AG04450 (cell line): ENCODE measurements at regions not wholly inside any gene's neighbourhood (a gene's known extent, or its start where the extent isn't known, plus 50 kb on each side); places are given as distances from the start of the nearest gene placed in this dataset.
"Not testable (repeated sequence)": the region's sequence is repeated elsewhere in the genome, so short reads cannot be mapped to it uniquely, and the experiment has no call there.

ENCODE experiments used
- CTCF ChIA-PET: fragments of 300-600, 350-600 bp; formaldehyde crosslinking; extraction: SDS; loops from one replicate; lab custom pipeline; 2022; ENCODE audit warnings: antibody characterized with exemption, inconsistent platforms; lab: Charles Lee
- POLR2A ChIA-PET: fragments of 350-600 bp; formaldehyde crosslinking; extraction: SDS; loops from one replicate; lab custom pipeline; 2021; ENCODE audit warnings: antibody characterized with exemption, inconsistent platforms; lab: Yijun Ruan, JAX
- DNase-seq: peaks from one replicate; pipeline ENCODE4 v3.0.0-alpha.2; 2011; ENCODE audit warnings: low read depth, low spot score
- H3K27ac ChIP-seq: one replicate; pipeline ENCODE4 v1.5.1; 2012; ENCODE audit warnings: low read depth, low read length, control low read depth
- H3K27me3 ChIP-seq: one replicate; pipeline ENCODE4 v1.6.0; 2012; ENCODE audit warnings: low read length; ENCODE audit not compliant: control insufficient read depth, insufficient read depth
- H3K4me3 ChIP-seq: 2 replicates; pipeline ENCODE4 v1.5.1; 2011; ENCODE audit warnings: mild to moderate bottlenecking, low read depth, low read length, control low read depth
- H3K9me3 ChIP-seq: 2 replicates; pipeline ENCODE4 v1.5.1; 2012; ENCODE audit warnings: low read length; ENCODE audit not compliant: control insufficient read depth, insufficient read depth
- TF ChIP-seq, protein P1 (sequence below): IDR thresholded peaks from 2 replicates; pipeline ENCODE4 v1.5.1; 2011; ENCODE audit warnings: low read depth, low read length, control low read depth, inconsistent platforms

DNA sequence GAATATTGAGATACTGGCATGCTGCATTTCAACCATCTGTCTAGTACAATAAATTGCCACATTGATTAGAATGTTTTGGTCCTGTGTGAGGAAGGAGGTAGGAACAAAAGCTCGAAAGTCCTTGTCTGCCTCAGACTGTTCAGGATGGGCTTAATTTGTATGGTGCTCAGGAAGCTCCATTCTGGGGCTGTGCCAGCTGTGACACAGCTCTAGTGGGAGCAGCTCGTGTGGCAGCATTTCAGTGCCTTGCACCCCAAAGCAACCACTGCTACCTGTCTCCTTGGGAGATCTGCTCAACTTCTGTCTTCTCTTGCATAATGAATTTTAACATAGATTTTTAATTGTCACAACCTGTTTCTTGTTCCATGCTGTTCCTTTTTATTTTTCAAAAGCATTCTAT lies 144.4 kb upstream of the THUMPD2 start:
- Histone ChIP-seq H3K27ac (no peak overlapping the region), H3K9me3 (peaks cover 5% of the 10 kb centered on the region; the same call in 1 of the 2 replicates), H3K4me3 (no peak overlapping the region), H3K27me3 (no peaks in the 10 kb centered on the region)
- TF ChIP-seq, protein P1, sequence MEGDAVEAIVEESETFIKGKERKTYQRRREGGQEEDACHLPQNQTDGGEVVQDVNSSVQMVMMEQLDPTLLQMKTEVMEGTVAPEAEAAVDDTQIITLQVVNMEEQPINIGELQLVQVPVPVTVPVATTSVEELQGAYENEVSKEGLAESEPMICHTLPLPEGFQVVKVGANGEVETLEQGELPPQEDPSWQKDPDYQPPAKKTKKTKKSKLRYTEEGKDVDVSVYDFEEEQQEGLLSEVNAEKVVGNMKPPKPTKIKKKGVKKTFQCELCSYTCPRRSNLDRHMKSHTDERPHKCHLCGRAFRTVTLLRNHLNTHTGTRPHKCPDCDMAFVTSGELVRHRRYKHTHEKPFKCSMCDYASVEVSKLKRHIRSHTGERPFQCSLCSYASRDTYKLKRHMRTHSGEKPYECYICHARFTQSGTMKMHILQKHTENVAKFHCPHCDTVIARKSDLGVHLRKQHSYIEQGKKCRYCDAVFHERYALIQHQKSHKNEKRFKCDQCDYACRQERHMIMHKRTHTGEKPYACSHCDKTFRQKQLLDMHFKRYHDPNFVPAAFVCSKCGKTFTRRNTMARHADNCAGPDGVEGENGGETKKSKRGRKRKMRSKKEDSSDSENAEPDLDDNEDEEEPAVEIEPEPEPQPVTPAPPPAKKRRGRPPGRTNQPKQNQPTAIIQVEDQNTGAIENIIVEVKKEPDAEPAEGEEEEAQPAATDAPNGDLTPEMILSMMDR = no peak
- ChIA-PET POLR2A (no interaction called here), CTCF (interaction anchor here (1.1 to 2.4 kb wide), 2 partner anchors 10 to 42 kb away, joined by 3 to 7 read pairs; no protein-coding TSS in a partner anchor)
- no peak for DNase-seq

DNA sequence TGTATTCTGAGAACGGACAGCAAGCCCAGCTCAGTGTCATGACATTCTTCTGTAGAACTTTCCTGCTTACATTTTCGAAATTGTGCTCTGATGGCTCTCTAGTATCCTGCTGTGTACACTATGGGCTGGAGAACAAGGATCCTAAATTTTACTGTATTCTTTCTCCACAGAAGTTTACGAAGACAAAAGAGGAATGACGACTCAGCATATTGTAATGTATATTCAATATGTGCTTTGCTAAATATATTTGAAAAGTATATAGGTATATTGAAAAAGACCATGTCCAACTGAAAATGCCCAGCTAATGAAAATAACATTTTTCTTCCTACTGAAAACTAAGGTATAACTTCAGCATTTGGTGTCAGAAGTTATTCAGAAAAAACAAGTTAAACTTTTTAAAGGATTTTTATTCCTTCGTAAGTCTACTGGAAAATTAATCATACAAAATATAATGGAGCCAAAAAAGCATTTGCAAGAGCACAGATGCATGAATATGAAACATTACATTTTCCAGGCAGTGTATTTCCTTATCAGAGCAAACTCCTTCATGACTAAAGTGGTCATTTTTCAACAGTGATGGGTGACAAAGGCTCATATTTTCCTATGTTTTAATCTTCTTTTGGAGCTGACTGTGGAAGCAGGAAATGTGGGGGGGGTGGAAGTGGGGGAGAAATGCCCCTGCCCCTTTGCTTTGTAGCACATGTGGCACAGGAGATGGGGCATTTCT lies 143.8 kb upstream of the THUMPD2 start:
- TF ChIP-seq, protein P1 = no peak
- Histone ChIP-seq H3K27me3 (no peaks in the 10 kb centered on the region), H3K9me3 (peaks cover 5% of the 10 kb centered on the region; the same call in 1 of the 2 replicates), H3K4me3 (no peak overlapping the region), H3K27ac (no peak overlapping the region)
- POLR2A ChIA-PET = no interaction called here
- CTCF ChIA-PET = interaction anchor here (1.1 to 2.4 kb wide), 2 partner anchors 9 to 43 kb away, joined by 3 to 7 read pairs; no protein-coding TSS in a partner anchor
- DNase-seq = no peak

DNA sequence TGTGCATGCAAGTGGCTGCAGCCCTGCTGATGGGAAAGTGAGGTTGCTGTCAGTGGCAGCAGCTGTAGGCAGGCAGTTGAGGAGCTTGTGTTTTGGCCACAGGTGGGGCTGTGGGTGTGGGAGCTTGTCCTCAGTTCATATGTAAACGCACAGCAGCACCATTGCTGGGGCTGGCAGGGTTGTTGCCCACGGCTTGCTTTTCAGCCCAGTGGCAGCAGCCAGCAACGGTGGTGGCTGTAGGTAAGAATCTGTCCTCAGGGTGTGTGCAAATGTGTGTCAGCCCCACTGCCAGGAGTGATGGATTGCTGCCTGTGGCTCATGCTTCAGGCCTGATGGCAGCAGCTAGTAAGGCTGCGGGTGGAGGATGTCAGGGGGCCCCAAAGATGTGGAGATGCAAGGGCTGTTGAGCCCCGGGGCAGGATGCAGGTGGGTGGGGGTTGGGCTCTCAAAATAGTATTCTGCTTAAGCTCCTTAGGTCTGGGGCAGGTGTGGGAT lies 141.3 kb upstream of the THUMPD2 start:
- CTCF ChIA-PET = no interaction called here
- no peak for DNase-seq
- Histone ChIP-seq H3K27me3 (no peaks in the 10 kb centered on the region), H3K4me3 (no peak overlapping the region), H3K9me3 (peaks cover 5% of the 10 kb centered on the region; the same call in 1 of the 2 replicates), H3K27ac (no peak overlapping the region)
- POLR2A ChIA-PET = no interaction called here
- TF ChIP-seq, protein P1 = no peak

DNA sequence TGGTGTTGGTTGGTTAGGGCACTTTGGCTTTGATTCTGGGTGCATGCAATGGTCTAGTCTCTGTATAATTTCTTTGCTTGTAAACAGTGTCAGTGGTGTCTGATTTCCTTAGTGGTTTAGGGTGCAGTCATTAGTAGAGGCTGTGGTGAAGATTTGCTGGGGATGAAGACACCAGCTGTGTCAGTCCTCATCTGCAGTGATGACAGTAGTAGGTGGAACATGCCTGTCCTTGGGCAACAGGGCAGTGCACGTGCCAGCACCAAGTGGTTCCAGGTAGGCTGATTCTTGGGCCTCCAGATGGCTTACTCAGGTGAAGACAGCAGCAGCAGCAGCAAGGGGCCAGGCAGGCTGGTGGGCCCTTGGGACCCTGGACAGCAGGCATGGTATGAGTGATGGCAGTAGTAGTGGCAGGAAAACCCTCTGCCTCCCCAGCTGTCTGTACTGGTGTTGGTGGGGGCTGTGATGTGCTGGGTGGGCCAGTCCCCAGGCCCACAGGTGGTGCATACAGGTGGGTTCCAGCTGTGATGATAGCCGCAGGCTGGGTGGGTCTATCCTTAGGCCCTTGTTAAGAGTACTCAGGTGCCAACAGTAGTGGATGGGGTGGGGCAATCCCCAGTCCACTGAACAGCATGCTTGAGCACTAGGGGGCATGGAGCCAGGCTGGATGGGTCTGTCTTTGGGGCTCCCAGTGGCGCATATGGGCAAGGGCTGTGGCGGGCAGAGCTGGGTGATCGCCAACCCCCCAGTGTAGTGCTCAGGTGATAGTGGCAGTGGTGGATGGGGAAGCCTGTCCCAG lies 140.7 kb upstream of the THUMPD2 start:
- Histone ChIP-seq H3K27ac (no peak overlapping the region), H3K9me3 (peaks cover 5% of the 10 kb centered on the region; the same call in 1 of the 2 replicates), H3K4me3 (no peak overlapping the region), H3K27me3 (no peaks in the 10 kb centered on the region)
- DNase-seq = no peak
- ChIA-PET POLR2A (no interaction called here), CTCF (no interaction called here)
- TF ChIP-seq, protein P1 = no peak

- Histone ChIP-seq H3K4me3 (no peak overlapping the region), H3K9me3 (peaks cover 5% of the 10 kb centered on the region; the same call in 1 of the 2 replicates), H3K27ac (no peak overlapping the region), H3K27me3 (no peaks in the 10 kb centered on the region)
- POLR2A ChIA-PET = no interaction called here
- no peak for DNase-seq
- TF ChIP-seq, protein P1 = no peak
- CTCF ChIA-PET = interaction anchor here (0.8 kb wide), 1 partner anchor 294 kb away, joined by 3 read pairs; no protein-coding TSS in a partner anchor
Observed at GRCh38 chr2:39918886-39919285, 139.8 kb upstream of the THUMPD2 start.

DNA sequence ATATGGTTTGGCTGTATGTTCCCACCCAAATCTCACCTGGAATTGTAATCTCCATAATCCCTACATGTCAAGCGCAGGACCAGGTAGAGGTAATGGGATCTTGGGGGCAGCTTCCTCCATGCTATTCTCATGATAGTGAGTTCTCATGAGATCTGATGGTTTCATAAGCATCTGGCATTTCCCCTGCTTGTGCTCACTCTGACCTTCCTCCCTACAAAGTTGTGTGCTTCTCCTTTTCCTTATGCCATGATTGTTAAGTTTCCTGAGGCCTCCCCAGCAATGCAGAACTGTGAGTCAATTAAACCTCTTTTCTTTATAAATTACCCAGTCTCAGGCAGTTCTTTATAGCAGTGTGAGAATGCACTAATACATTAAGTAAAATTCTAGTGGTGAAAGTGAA lies 138.3 kb upstream of the THUMPD2 start:
- H3K27ac ChIP-seq, CTCF ChIA-PET, H3K27me3 ChIP-seq, DNase-seq, POLR2A ChIA-PET, H3K9me3 ChIP-seq, H3K4me3 ChIP-seq: not testable (repeated sequence)
